GM18873 (cell line): ENCODE measurements at regions not wholly inside any gene's neighbourhood (a gene's known extent, or its start where the extent isn't known, plus 50 kb on each side); places are given as distances from the start of the nearest gene placed in this dataset.
"Not testable (repeated sequence)": the region's sequence is repeated elsewhere in the genome, so short reads cannot be mapped to it uniquely, and the experiment has no call there.

Source experiments
- ATAC-seq: cut with Tn5 transposase; IDR thresholded peaks from one replicate; pipeline ENCODE4 v1.9.1; 2021; ENCODE audit warnings: mild to moderate bottlenecking, moderate library complexity, moderate number of reproducible peaks; ENCODE audit not compliant: unreplicated experiment, low FRiP score

DNA sequence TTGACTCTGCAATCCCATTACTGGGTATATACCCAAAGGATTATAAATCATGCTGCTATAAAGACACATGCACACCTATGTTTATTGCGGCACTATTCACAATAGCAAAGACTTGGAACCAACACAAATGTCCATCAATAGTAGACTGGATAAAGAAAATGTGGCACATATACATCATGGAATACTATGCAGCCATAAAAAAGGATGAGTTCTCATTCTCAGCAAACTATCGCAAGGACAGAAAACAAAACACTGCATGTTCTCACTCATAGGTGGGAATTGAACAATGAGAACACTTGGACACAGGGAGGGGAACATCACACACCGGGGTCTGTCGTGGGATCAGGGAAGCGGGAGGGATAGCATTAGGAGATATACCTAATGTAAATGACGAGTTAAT is 81.1 kb upstream of the USP24 start:
- not testable (repeated sequence) for ATAC-seq

DNA sequence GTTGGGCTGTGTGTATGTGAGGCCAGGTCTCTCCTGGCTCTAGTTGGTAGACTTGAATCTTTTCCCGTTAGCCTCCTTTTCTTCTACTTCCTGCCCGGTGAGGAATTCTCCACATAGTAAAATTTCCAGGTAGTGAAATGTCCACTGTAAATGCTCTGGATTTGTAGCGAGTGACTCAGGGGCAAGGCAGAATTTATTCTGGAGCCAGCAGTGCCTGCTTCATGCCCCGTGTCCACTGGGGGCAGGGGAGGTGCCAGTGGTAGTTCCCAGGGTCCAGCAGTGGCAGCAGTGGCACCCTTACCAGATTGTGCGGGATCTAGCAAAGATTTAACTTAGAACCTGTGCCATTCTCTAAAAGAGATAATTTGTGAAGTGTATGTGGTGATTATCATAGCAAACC is 74.5 kb upstream of the USP24 start:
- no peak for ATAC-seq

DNA sequence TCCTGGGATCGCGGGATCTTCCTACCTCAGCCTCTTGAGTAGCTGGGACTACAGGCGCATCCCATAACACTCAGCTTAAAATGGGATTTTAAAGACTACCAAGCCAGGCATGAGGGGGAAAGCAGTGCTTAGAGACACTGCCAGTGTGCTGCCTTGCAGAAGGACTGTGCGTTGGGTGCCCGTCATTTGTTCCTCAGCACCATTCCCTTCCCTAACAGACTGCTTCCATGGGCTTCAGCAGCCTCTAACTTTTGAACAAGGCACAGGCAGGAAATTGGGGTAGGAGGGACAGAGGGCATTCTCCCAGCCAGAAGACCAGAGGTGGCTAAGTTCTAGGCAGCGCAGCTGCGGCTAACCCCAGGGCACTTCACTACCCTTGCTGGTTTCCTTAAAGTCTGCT is 73.9 kb upstream of the USP24 start:
- ATAC-seq: no peak

DNA sequence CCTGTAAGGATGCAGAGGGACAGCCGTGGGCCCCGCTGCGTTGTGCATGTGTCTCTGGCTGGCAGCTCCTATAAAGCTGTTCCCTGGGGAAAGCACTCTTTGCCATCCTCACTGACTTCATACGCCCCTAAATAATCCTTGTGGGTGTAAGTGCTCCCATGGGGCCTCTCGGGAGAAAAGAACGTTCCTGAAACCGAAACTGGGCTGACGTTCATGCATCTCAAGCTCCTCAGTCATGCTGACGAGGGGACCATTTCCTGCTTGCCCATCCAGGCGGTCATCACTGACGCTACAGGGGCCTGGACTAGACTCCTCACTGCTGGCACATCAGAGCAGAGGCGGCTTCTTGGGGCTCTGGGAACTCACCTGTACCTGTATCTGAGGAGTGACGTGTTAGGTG is 73.1 kb upstream of the USP24 start:
- peak; percentile 71 for ATAC-seq

DNA sequence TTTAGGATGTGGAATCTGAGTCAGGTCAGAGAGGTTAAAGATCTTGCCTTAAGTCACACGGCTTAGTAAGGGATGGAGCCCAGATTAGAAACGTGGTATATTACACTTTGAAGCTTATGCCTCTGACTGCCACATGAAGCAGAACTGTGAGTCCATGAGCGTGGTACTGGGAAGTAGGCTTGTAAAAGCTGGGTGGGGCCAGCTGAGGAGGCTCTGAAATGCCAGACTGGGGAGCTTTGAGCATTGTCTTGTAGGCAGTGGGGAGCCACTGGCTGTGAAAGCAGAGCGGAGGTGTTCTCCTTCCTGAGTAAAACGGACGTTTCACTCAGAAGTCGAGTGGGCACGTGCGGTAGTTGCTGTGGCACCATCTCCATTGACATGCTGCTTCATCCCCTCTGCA is 72.6 kb upstream of the USP24 start:
- peak; percentile 21 for ATAC-seq

DNA sequence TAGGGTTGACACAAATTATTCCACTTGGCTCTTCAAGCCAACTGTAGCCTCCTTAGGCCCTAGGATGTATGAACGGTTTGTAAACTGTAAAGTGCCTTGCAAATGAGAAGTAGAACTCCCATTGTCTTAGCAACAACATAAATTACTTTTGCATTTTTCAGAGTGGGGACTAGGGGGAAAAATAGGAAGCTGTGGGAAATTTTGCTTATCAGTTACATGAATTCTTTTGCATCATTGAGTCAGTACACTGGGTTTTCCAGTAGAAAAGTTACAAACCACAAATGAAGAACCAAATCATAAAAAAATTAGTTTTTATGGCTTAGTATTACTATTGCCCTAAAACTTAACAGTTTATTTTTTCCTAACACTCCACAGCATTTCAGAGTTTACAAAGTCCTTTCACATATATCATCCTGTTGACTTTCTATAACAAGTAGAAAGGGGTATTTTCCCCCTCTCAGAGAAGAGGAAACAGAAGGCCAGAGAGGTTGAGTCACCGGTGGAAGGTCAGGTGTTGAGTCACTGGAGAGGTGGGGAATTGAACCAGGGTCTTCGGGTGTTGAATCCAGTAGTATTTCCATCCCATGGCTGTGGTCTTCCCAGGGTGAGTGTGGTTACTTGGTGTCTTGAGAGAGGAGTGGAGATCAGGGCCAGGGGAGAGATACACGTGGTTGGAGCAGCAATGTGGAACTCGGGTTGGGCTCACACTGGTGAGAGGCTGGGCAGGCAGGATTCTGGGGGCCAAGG is 71.9 kb upstream of the USP24 start:
- ATAC-seq: no peak

DNA sequence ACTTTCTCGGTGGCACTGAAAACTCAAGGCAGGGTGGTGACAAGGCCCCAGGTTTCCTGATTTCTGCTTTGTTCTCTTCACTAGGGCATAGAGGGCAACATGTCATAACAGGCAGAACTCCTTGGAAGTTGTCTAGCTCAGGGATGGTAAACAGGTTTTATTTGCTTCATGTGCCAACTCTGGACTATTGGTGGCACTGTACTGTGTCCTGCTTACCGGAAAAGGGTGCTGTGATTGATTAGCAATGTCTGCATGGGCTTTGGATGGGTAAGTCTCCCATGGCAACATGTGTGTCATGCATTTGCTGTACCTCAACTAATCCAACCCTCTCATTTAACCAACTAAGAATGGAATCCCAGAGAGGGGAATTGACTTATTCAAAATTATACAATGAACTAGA is 70.7 kb upstream of the USP24 start:
- ATAC-seq: no peak

DNA sequence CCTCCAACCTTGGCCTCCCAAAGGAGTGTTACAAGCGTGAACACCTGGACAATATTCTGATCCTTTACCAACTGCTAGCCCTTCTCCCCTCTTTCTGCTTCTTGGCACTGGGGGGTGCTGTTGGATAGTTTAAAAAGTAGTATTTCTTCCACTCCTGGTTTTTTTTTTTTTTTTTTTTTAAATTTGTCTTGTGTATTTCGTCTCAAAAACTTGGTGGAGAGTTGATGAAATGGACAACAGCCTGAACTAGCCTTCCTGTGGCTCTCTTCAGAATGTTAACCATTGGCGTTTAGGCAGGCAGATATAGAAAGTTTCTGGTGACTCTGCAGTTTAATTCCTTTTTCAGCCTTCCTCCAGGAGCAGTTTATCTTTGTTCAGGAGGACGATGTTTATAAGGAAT is 69.7 kb upstream of the USP24 start:
- ATAC-seq: no peak

DNA sequence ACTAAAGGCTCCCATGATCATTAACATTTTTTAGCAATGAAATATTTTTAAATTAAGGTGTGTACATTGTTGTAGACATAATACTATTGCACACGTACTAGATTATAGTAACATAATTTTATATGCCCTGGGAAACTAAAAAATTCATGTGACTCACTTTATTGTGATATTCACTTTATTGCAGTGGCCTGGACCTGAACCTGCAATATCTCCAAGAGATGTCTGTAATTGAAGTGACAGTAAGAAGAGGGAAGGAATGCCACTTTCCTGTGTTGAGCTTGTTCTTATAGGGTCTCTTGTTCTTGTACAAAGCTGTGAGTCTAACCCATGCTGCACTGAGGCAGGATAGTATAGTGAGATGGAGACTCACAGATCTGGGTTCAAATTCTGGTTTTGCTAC is 66.9 kb upstream of the USP24 start:
- no peak for ATAC-seq

DNA sequence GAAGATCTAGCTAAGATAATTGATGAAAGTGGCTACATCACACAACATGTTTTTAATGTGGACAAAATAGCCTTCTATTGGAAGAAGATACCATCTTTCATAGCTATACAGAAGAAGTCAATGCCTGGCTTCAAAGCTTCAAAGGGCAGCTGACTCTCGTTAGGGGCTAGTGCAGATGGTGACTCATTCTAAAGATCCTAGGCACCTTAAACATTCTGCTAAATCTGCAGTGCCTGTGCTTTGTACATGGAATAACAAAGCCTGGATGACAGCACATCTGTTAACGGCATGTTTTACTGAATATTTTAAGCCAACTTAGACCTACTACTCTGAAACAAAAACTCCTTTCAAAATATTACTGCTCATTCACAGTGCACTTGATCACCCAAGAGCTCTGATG is 65.6 kb upstream of the USP24 start:
- no peak for ATAC-seq

DNA sequence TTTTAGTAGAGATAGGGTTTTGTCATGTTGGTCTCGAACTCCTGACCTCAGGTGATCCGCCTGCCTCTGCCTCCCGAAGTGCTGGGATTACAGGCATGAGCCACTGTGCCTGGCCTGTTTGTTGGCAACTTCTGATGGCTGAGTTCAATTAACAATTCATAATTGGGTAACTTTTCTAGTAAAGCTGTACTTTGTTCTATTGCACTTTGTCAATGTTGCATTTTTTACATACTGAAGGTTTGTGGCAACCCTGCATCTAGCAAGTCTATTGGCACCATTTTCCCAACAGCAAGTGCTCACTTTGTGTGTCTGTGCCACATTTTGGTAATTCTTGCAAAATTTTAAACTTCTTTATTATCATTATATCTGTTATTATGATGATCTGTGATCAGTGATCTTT is 64.5 kb upstream of the USP24 start:
- ATAC-seq: no peak

DNA sequence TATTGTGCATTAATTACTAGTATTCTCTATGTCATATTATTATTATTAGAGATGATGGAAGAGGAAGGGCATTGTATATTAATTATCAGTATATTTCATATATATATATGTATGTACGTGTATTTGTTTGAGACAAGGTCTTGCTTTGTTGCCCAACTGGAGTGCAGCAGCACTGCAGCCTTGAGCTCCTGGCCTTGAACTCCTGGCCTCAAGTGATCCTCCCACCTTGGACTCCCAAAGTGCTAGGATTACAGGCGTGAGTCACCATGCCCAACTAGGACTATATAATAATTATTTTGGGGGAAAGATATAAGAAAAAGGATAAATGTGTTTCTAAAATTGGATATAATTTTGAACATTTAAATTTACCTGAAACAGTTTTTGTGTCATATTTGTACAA is 63.2 kb upstream of the USP24 start:
- ATAC-seq: no peak

DNA sequence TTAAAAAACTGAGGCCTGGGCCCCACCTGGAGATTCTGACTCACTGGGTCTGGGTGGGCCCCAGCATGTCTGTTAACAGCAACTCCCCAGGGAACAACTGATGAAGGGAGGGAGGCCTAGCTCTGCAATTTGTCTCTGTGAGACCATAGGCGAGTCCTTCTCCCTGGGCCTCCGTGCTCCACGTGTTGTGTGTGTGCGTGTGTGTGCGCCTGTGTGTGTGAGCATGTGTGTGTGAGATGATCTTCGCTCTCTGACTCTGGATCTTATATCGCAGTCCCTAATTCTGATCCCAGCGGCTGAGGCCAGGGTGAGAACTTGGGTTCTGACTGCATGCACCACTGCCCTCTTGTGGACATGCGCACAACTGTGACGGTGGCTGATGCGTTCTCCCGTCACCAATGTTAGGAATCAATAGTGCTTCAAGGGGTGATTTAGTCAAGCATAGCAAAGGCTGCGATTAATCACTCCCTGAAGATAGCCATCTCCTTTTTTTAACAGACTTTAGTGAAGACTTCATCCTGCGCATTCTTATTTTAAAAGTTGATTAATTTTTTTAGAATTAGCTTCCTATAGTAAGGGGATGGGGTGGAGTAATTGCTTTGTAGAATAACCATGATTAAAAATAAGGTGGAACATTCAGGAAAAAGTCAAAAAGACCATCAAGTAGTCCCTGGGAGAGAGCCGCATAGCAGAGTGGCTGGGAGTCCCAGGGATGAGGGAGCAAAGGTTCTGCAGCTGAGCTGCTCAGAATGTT is 62.4 kb upstream of the USP24 start:
- peak; percentile 64 for ATAC-seq

DNA sequence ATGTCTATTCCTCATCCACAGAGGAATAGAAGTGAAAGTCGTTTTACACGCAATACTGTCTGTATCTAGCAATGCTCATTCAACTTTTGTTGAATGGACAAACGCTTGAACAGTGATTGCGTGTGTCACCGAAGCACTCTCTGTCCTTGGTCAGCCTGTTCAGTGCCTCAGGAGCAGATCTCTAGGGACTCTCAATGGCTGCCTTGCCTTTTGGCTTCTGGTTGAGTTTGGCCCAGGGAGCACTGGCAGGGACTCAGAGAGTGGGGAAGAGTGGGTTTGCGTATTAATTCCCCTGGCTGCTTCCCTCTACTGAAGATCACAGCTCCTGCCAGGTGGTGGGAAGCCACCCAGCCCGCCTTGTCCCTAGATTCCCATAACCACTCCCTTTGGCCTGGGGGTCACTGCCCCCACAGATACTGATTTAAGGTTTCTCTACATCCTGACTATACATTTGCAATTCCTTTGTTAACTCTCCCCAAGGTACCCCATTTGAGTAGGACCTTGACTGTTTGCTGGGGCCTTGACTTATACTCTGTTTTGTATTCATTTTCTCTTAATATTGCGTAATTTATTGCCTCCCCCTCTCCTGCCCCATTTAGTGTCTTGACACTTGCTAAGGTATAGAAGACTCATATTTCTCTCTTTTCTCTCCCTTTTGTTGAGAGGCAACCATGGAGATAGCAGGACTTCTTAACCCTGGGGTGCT is 61.7 kb upstream of the USP24 start:
- ATAC-seq: no peak

DNA sequence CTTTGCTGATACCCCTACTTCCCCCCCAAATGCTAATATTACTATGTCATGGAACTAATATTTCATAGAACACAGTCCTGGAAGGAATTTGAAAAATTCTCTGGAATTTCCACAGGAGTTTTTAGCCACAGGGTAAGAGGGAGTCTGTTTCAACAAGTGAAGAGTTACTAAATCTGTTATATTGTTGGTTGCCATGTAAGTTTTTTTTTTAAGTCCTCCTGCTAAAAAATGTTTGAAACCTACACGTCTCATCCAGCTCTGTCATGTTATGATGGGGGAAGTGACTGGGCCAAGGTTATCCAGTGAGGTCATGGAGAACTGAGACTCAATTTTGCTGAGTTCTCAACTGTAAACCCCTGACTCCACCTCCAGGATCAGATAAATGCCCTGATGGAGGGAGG is 60.8 kb upstream of the USP24 start:
- no peak for ATAC-seq

DNA sequence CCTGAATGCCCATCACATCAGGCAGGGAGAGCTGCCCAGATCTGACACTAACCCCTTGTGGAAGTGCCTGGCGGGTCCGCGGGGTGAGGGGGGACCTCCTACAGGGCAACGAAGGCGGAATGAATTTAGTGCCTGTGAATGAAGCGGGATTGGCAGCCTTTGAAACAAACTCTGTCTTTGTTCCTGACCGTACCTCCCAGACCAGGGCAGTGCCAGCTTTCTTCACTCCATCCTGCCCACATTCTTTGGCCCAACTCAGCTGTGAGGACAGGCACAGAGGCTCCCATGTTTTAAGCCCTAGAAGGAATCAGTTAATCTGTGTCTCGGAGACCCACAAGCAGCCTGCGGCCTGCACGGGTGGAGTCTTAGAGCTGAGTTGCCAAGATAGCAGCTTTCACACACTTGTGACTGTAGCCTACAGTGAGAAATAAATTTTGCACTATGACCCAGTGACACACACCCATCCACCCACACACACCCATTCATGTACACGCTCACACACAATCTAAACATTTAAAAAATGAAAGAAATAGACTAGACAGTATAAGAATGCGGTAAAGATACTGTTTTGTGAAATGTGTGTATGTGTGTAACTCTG is 60.1 kb upstream of the USP24 start:
- ATAC-seq: no peak

DNA sequence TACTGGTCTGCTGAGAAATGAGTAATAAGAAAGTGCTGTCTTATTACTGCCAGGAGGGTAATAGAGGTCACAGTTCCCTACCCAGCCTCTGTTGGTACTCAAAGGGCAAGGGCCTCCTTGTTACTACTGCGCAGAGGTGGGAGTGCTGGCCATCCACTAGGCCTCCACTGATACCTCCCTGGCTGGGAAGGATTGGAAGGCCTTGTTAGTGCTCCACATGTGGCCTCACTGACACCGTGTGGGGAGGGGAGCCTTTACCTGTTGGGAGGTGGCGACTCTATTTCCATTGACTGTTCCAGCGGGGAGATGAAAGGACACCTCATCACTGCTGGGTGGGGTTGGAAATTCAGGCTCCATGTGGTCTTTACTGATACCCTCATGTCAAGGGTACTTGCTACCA is 57.8 kb upstream of the USP24 start:
- no peak for ATAC-seq
